K562 (cell line): ENCODE measurements at regions not wholly inside any gene's neighbourhood (a gene's known extent, or its start where the extent isn't known, plus 50 kb on each side); places are given as distances from the start of the nearest gene placed in this dataset.

Source experiments
- FUS ChIP-seq: fragments of 200-400 bp; formaldehyde crosslinking; optimal IDR thresholded peaks from 2 replicates; pipeline ENCODE3; 2017; ENCODE audit warnings: low read depth, low read length
- PHF8 ChIP-seq: fragments of 200-600 bp; sonication (generic); IDR thresholded peaks from 2 replicates; pipeline ENCODE4 v1.6.1; 2012; ENCODE audit warnings: mixed run types, mild to moderate bottlenecking, inconsistent platforms, low read length, moderate library complexity, borderline replicate concordance
- POLR2A ChIP-seq: fragments of 450-650 bp; conservative IDR thresholded peaks from 2 replicates; pipeline ENCODE4 v1.6.1; 2016
- SMARCB1 ChIP-seq: IDR thresholded peaks from 2 replicates; pipeline ENCODE4 v1.6.1; 2011; ENCODE audit warnings: improper control_type of control experiment, low read depth; ENCODE audit not compliant: insufficient read length
- TCF7L2 ChIP-seq: fragments of 150-350 bp; IDR thresholded peaks from 2 replicates; pipeline ENCODE4 v1.6.1; 2016; ENCODE audit warnings: low read depth, mild to moderate bottlenecking, low read length, moderate library complexity
- TF ChIP-seq, protein P1 (sequence below): sonication (generic); formaldehyde crosslinking; IDR thresholded peaks from 2 replicates; pipeline ENCODE4 v1.8.0; 2022; ENCODE audit warnings: missing genetic modification reagents, mild to moderate bottlenecking, borderline replicate concordance
- TF ChIP-seq, protein P2 (sequence below): fragments of 450-650 bp; IDR thresholded peaks from 2 replicates; pipeline ENCODE4 v1.6.1; 2018; ENCODE audit not compliant: partially characterized antibody

DNA sequence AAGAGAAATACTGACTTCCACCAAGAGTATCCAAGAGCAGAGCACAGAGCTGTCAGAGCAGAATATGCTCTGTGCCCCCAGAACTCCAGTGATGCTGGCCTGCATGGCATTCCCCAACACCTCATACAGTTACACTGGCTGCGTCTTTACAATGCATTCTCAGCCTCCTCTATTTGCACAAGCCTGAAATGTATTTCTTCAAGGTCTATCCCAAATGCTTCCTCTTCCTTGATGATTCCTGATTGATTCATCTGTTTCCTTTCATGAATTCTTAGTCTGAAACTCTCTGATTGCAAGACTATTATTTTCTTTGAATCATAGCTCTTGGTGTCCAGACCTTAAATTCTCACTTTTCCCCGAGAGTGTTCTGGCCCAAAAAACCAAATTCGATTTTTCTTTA lies 664.7 kb downstream of the MECOM start:
- TF ChIP-seq TCF7L2 (no peak), SMARCB1 (no peak), POLR2A (no peak), PHF8 (no peak), FUS (no peak)
- TF ChIP-seq, protein P1, sequence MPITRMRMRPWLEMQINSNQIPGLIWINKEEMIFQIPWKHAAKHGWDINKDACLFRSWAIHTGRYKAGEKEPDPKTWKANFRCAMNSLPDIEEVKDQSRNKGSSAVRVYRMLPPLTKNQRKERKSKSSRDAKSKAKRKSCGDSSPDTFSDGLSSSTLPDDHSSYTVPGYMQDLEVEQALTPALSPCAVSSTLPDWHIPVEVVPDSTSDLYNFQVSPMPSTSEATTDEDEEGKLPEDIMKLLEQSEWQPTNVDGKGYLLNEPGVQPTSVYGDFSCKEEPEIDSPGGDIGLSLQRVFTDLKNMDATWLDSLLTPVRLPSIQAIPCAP (CRISPR knock-in tag), result no peak
- TF ChIP-seq, protein P2, sequence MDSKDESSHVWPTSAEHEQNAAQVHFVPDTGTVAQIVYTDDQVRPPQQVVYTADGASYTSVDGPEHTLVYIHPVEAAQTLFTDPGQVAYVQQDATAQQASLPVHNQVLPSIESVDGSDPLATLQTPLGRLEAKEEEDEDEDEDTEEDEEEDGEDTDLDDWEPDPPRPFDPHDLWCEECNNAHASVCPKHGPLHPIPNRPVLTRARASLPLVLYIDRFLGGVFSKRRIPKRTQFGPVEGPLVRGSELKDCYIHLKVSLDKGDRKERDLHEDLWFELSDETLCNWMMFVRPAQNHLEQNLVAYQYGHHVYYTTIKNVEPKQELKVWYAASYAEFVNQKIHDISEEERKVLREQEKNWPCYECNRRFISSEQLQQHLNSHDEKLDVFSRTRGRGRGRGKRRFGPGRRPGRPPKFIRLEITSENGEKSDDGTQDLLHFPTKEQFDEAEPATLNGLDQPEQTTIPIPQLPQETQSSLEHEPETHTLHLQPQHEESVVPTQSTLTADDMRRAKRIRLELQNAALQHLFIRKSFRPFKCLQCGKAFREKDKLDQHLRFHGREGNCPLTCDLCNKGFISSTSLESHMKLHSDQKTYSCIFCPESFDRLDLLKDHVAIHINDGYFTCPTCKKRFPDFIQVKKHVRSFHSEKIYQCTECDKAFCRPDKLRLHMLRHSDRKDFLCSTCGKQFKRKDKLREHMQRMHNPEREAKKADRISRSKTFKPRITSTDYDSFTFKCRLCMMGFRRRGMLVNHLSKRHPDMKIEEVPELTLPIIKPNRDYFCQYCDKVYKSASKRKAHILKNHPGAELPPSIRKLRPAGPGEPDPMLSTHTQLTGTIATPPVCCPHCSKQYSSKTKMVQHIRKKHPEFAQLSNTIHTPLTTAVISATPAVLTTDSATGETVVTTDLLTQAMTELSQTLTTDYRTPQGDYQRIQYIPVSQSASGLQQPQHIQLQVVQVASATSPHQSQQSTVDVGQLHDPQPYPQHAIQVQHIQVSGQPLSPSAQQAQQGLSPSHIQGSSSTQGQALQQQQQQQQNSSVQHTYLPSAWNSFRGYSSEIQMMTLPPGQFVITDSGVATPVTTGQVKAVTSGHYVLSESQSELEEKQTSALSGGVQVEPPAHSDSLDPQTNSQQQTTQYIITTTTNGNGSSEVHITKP, result no peak
